BJ (cell line): ENCODE measurements at regions not wholly inside any gene's neighbourhood (a gene's known extent, or its start where the extent isn't known, plus 50 kb on each side); places are given as distances from the start of the nearest gene placed in this dataset.
"Not testable (repeated sequence)": the region's sequence is repeated elsewhere in the genome, so short reads cannot be mapped to it uniquely, and the experiment has no call there.

Experiments
- CTCF ChIA-PET: fragments of 350-600 bp; formaldehyde crosslinking; extraction: SDS; loops from one replicate; lab custom pipeline; 2021; ENCODE audit warnings: antibody characterized with exemption, inconsistent platforms; lab: Yijun Ruan, JAX
- POLR2A ChIA-PET: fragments of 300-600 bp; sonication (Branson Sonifier 250); formaldehyde crosslinking; extraction: SDS; loops from one replicate; lab custom pipeline; 2021; ENCODE audit warnings: antibody characterized with exemption; lab: Charles Lee
- DNase-seq: peaks from one replicate; pipeline ENCODE4 v3.0.0-alpha.2; 2011; ENCODE audit warnings: low read depth
- H3K27me3 ChIP-seq: 2 replicates; pipeline ENCODE4 v1.6.0; 2011; ENCODE audit warnings: low read length; ENCODE audit not compliant: control insufficient read depth, insufficient read depth
- H3K36me3 ChIP-seq: 2 replicates; pipeline ENCODE4 v1.5.1; 2011; ENCODE audit warnings: low read length; ENCODE audit not compliant: control insufficient read depth, insufficient read depth
- H3K4me3 ChIP-seq: 2 replicates; pipeline ENCODE4 v1.5.1; 2011; ENCODE audit warnings: low read depth, mild to moderate bottlenecking, control low read depth, low read length
- TF ChIP-seq, protein P1 (sequence below): IDR thresholded peaks from 2 replicates; pipeline ENCODE4 v1.5.1; 2011; ENCODE audit warnings: low read depth, mild to moderate bottlenecking, control low read depth, inconsistent platforms, low read length, moderate library complexity; ENCODE audit not compliant: insufficient read depth

DNA sequence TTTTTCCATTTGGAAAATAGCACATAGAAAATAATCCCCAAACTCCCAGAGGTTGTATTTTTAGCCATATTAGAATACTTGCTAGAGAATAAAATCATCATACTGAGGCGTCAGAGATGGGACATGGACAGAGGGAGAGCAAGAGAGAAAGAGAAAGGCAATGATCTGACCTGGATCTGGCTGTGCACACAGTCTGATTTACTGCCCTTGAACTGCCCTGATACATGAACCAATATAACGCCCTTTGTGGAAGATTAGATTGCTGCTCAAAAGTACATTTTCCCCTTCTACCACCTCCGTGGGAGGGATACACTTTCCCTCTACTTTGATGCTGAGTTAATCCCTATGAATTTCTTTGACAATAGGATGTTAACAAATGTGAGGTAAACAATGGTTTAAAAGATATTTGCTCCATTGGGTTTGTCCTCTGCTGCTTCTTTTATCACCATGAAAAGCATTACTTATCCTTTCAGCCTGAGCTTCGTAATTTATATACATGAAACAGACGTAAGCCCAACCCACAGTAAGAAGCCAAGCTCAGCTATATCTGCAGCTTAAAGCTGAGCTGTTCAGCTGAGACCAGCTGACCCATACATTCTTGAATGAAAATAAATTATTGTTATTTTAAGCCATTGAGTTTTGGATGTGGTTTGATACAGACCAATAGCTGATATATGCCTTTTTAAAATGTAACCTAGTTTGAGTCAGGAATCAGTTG lies 1664.6 kb upstream of the CELF4 start:
- Histone ChIP-seq H3K27me3 (no peaks in the 10 kb centered on the region), H3K36me3 (no peaks in the 10 kb centered on the region), H3K4me3 (no peak overlapping the region)
- CTCF ChIA-PET = no interaction called here
- POLR2A ChIA-PET = no interaction called here
- TF ChIP-seq, protein P1, sequence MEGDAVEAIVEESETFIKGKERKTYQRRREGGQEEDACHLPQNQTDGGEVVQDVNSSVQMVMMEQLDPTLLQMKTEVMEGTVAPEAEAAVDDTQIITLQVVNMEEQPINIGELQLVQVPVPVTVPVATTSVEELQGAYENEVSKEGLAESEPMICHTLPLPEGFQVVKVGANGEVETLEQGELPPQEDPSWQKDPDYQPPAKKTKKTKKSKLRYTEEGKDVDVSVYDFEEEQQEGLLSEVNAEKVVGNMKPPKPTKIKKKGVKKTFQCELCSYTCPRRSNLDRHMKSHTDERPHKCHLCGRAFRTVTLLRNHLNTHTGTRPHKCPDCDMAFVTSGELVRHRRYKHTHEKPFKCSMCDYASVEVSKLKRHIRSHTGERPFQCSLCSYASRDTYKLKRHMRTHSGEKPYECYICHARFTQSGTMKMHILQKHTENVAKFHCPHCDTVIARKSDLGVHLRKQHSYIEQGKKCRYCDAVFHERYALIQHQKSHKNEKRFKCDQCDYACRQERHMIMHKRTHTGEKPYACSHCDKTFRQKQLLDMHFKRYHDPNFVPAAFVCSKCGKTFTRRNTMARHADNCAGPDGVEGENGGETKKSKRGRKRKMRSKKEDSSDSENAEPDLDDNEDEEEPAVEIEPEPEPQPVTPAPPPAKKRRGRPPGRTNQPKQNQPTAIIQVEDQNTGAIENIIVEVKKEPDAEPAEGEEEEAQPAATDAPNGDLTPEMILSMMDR = no peak
- DNase-seq = no peak

DNA sequence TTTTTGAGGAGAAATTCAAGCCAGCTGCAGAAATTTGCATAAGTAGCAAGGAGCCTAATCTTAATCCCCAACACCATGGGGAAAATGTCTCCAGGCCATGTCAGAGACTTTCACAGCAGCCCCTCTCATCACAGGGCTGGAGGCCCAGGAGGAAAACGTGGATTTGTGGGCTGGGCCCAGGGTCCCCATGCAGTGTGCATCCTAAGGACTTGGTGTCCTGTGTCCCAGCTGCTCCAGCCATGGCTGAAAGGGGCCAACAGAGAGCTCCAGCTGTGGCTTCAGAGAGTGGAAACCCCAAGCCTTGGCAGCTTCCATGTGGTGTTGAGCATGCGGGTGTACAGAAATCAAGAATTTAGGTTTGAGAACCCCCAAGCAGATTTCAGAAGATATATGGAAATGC lies 1662.2 kb upstream of the CELF4 start:
- POLR2A ChIA-PET, CTCF ChIA-PET, H3K4me3 ChIP-seq, H3K36me3 ChIP-seq, H3K27me3 ChIP-seq, DNase-seq: not testable (repeated sequence)

DNA sequence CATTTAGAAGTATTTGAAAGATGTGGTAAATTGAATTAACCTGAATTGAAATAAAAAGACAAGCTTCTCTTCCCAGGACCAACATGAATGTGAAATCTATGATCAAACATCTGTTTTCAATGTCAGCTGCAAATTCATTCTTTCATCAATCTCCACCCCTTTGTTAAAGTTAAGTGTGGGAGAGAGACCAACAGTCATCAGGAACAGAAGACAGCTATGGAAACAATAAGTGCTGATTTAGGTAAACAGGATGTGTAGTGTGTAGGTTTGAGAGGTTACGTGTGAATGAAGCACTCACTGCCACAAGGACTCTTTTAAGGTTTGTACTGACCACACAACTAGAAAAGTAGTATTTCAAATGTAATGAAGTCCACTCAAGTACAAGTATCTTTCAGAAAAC lies 1659.8 kb upstream of the CELF4 start:
- ChIA-PET POLR2A (no interaction called here), CTCF (no interaction called here)
- TF ChIP-seq, protein P1 = no peak

DNA sequence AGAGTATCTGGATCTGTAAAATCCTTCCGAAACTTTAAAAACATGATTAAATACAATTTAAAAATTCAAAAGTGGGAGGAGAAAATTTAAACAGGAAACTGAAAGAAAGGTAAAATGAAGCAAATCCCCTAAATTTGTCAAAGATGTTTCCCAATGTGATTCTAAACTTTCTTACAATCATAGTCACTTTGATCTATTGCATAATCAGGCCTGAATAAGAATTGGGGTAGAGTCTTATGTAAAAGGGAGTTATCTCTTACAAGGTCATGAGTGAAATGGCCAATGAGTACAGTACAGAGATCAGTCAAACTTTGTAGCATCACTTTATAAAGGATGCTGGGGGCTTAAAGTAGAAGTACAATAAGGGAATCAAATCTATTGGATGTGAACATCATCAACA lies 1657.7 kb upstream of the CELF4 start:
- H3K4me3 ChIP-seq = no peak overlapping the region
- ChIA-PET CTCF (no interaction called here), POLR2A (no interaction called here)
- no peaks in the 10 kb centered on the region for H3K27me3 ChIP-seq
- TF ChIP-seq, protein P1 = no peak
- no peaks in the 10 kb centered on the region for H3K36me3 ChIP-seq
- no peak for DNase-seq

More for the DNA sequence above, 1659.8 kb upstream of the CELF4 start:
- H3K27me3 ChIP-seq = no peaks in the 10 kb centered on the region
- no peaks in the 10 kb centered on the region for H3K36me3 ChIP-seq
- DNase-seq = no peak
- no peak overlapping the region for H3K4me3 ChIP-seq

DNA sequence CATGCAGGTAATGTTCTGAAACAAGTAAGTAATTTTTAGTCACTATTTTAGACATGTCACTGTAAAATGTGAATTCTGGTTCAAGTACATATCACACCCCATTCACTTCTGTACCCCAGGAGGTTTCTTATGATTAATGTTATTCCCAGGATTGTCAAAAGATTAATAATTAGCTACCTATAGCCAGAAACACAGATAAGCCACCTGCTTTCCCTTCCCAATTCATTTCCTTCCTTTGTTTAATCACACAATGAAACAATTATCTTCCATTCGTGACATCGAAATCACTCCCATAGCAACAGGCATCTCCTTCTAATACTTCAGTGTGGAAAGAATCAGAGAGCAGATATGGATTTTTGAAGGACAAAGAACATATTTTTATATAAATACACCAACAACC lies 1650.3 kb upstream of the CELF4 start:
- no peaks in the 10 kb centered on the region for H3K27me3 ChIP-seq
- DNase-seq = no peak
- no peak overlapping the region for H3K4me3 ChIP-seq
- H3K36me3 ChIP-seq = no peaks in the 10 kb centered on the region
- TF ChIP-seq, protein P1 = no peak
- ChIA-PET CTCF (no interaction called here), POLR2A (no interaction called here)

DNA sequence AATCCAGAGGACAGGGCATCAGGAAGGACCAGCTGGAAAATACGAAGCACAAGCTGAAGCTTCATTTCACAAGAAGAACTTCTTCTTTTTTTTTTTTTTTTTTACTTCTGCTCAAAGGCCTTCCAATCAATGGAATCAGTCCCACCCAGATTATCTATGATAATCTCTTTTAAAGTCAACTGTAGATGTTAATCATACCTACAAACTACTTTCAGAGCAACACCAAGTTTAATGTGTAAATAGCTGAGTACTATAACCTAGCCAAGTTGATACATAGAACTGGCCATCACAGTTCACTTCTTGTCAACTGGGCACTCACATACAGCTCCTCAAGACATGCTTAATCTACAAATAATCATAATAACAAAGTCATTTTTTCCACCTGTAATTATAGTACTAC lies 1645.9 kb upstream of the CELF4 start:
- TF ChIP-seq, protein P1 = no peak
- POLR2A ChIA-PET = no interaction called here
- DNase-seq = no peak
- Histone ChIP-seq H3K36me3 (no peaks in the 10 kb centered on the region), H3K27me3 (no peaks in the 10 kb centered on the region), H3K4me3 (no peak overlapping the region)
- CTCF ChIA-PET = no interaction called here
